Stomach (tissue), 8 donors: ENCODE measurements at regions not wholly inside any gene's neighbourhood (a gene's known extent, or its start where the extent isn't known, plus 50 kb on each side); places are given as distances from the start of the nearest gene placed in this dataset.

Experiments used
- DNase-seq, 2 donors: peaks; one replicate each; pipeline versions ENCODE4 v3.0.0 to v3.0.0-alpha.2; 2013 to 2019
- H3K27ac ChIP-seq, 5 donors: fragments of 200-600 bp in 4 of 5; sonication (generic) in 4 of 5; one replicate each; pipeline ENCODE4 v1.5.1; 2013 to 2019; ENCODE audit warnings: mild to moderate bottlenecking in 1 of 5, moderate library complexity in 1 of 5
- H3K27me3 ChIP-seq, 3 donors: fragments of 200-600 bp; sonication (generic); one replicate each; pipeline ENCODE4 v1.5.1; 2017 to 2019; ENCODE audit warnings: mixed run types in 1 of 3
- H3K36me3 ChIP-seq, 4 donors: fragments of 200-600 bp; sonication (generic); 1 replicate in 3 of 4; 2 replicates in 1 of 4; pipeline ENCODE4 v1.5.1; 2016 to 2019
- H3K4me1 ChIP-seq, 4 donors: fragments of 200-600 bp; sonication (generic); one replicate each; pipeline ENCODE4 v1.5.1; 2016 to 2019
- H3K4me3 ChIP-seq, 4 donors: fragments of 200-600 bp; sonication (generic) in 3 of 4; one replicate each; pipeline ENCODE4 v1.5.1; 2016 to 2019; ENCODE audit warnings: mild to moderate bottlenecking in 1 of 4
- H3K9me3 ChIP-seq, 4 donors: fragments of 200-600 bp; sonication (generic); one replicate each; pipeline ENCODE4 v1.5.1; 2016 to 2019
- CTCF ChIP-seq, 7 experiments: fragments of 450-650 bp in 4 of 7; fragments of 200-600 bp in 3 of 7; sonication (generic) in 3 of 7; IDR thresholded peaks; one replicate each; pipeline ENCODE4 v1.5.1; 2016 to 2019; ENCODE audit warnings: antibody characterized with exemption in 7 of 7, control low read depth in 2 of 7, mild to moderate bottlenecking in 1 of 7
- EP300 ChIP-seq: sonication (generic); formaldehyde crosslinking; IDR thresholded peaks from one replicate; pipeline ENCODE4 v1.6.1; 2017; ENCODE audit warnings: antibody characterized with exemption
- POLR2A ChIP-seq, 4 donors: fragments of 450-650 bp; IDR thresholded peaks; one replicate each; pipeline ENCODE4 v1.6.1; 2016; ENCODE audit warnings: antibody characterized with exemption in 4 of 4, control low read depth in 2 of 4, mild to moderate bottlenecking in 1 of 4, moderate library complexity in 1 of 4
- POLR2AphosphoS5 ChIP-seq, 3 donors: sonication (generic); formaldehyde crosslinking; IDR thresholded peaks; one replicate each; pipeline ENCODE4 v1.6.1; 2016; ENCODE audit warnings: antibody characterized with exemption in 3 of 3
- WGBS, 5 donors: extraction: QIAGEN DNeasy Blood & Tissue Kit in 3 of 5; methylation state at CpG; one replicate each; pipeline versions ENCODE4 v1.1.5 to v1.1.7; 2013 to 2018; 5-methylcytosine and 5-hydroxymethylcytosine counted together
- intact Hi-C: fragments of 100-400 bp; cut with DNase I; formaldehyde crosslinking; loops from one replicate; pipeline ENCODE4 v1.15.1; 2023; ENCODE audit warnings: low total_unique reads
- donor health status: healthy with polysubstance abuse.
- donor health status: Bipolar disorder and iron deficiency.
- donor health status: healthy.

- peaks cover 0 to 29% (median 19%) of the 10 kb centered on the region in 4 donors for H3K4me1 ChIP-seq
- TF ChIP-seq POLR2A (IDR thresholded peaks at IDR 0.05) (no peak), CTCF (IDR thresholded peaks at IDR 0.05) (no peak), EP300 (no peak), POLR2AphosphoS5 (IDR thresholded peaks at IDR 0.05) (no peak)
- no peaks in the 10 kb centered on the region for H3K36me3 ChIP-seq
- peak in 1 of 2 donors; percentile 64 for DNase-seq
- no peaks in the 10 kb centered on the region for H3K9me3 ChIP-seq
- H3K27me3 ChIP-seq: no peaks in the 10 kb centered on the region
- peak overlapping the region in 3 of 5 donors; percentile 42 to 67 (median 45) for H3K27ac ChIP-seq
- 20 to 50% (median 34%) methylated on average over 2 of the region's 2 CpGs for WGBS, 5 donors
- no peak overlapping the region for H3K4me3 ChIP-seq
- intact Hi-C loops: no loop called here
These were observed 180.1 kb upstream of the ESRRG start for GRCh38 chr1:216903382-216903740.

GRCh38 chr1:216902669-216903381, 179.6 kb upstream of the ESRRG start:
- H3K4me1 ChIP-seq: peaks cover 0 to 29% (median 19%) of the 10 kb centered on the region in 4 donors
- 28 to 53% (median 38%) methylated on average over 5 of the region's 5 CpGs for WGBS, 5 donors
- H3K4me3 ChIP-seq: no peak overlapping the region
- TF ChIP-seq POLR2AphosphoS5 (IDR thresholded peaks at IDR 0.05) (peak in 1 of 3 donors; percentile 56), POLR2A (IDR thresholded peaks at IDR 0.05) (no peak)
- H3K9me3 ChIP-seq: no peaks in the 10 kb centered on the region
- H3K27ac ChIP-seq: peak overlapping the region in 3 of 5 donors; percentile 42 to 67 (median 45)
- peak; percentile 52 to 64 for DNase-seq
- intact Hi-C loops: no loop called here
- H3K36me3 ChIP-seq: no peaks in the 10 kb centered on the region
- H3K27me3 ChIP-seq: no peaks in the 10 kb centered on the region

GRCh38 chr1:216900116-216900620, 176.9 kb upstream of the ESRRG start:
- intact Hi-C loops: no loop called here
- Histone ChIP-seq H3K4me1 (peaks cover 0 to 29% (median 18%) of the 10 kb centered on the region in 4 donors), H3K9me3 (no peaks in the 10 kb centered on the region), H3K4me3 (no peak overlapping the region), H3K27ac (no peak overlapping the region), H3K36me3 (no peaks in the 10 kb centered on the region), H3K27me3 (no peaks in the 10 kb centered on the region)
- 86 to 97% (median 91%) methylated on average over 2 of the region's 2 CpGs for WGBS, 5 donors
- DNase-seq: no peak
- TF ChIP-seq EP300 (no peak), POLR2AphosphoS5 (IDR thresholded peaks at IDR 0.05) (no peak), CTCF (IDR thresholded peaks at IDR 0.05) (no peak), POLR2A (IDR thresholded peaks at IDR 0.05) (no peak)

GRCh38 chr1:216898801-216899200, 175.6 kb upstream of the ESRRG start:
- no peaks in the 10 kb centered on the region for H3K9me3 ChIP-seq
- intact Hi-C loops: no loop called here
- no peaks in the 10 kb centered on the region for H3K27me3 ChIP-seq
- TF ChIP-seq POLR2AphosphoS5 (IDR thresholded peaks at IDR 0.05) (no peak), POLR2A (IDR thresholded peaks at IDR 0.05) (no peak), CTCF (IDR thresholded peaks at IDR 0.05) (no peak), EP300 (no peak)
- H3K4me1 ChIP-seq: peaks cover 0 to 16% (median 11%) of the 10 kb centered on the region in 4 donors
- no peak for DNase-seq
- 89 to 100% (median 92%) methylated on average over 1 of the region's 1 CpG for WGBS, 5 donors
- H3K4me3 ChIP-seq: no peak overlapping the region
- H3K27ac ChIP-seq: no peak overlapping the region
- no peaks in the 10 kb centered on the region for H3K36me3 ChIP-seq

- no peak for DNase-seq
- Histone ChIP-seq H3K27ac (no peak overlapping the region), H3K36me3 (no peaks in the 10 kb centered on the region), H3K9me3 (no peaks in the 10 kb centered on the region), H3K4me3 (no peak overlapping the region), H3K27me3 (no peaks in the 10 kb centered on the region), H3K4me1 (peaks cover 0 to 5% (median 0%) of the 10 kb centered on the region in 4 donors)
- no peak for TF ChIP-seq CTCF (IDR thresholded peaks at IDR 0.05)
- TF ChIP-seq POLR2AphosphoS5 (IDR thresholded peaks at IDR 0.05): no peak
- no peak for TF ChIP-seq POLR2A (IDR thresholded peaks at IDR 0.05)
- TF ChIP-seq EP300: no peak
- intact Hi-C loops: no loop called here
- WGBS, 5 donors: 76 to 92% (median 86%) methylated on average over 4 of the region's 4 CpGs
These were observed 172.9 kb upstream of the ESRRG start for GRCh38 chr1:216896146-216896545.
